GM19463 (cell line): ENCODE measurements at regions not wholly inside any gene's neighbourhood (a gene's known extent, or its start where the extent isn't known, plus 50 kb on each side); places are given as distances from the start of the nearest gene placed in this dataset.

Experiments used
- ATAC-seq: cut with Tn5 transposase; IDR thresholded peaks from one replicate; pipeline ENCODE4 v1.9.1; 2021; ENCODE audit warnings: mild to moderate bottlenecking, moderate library complexity; ENCODE audit not compliant: unreplicated experiment

GRCh38 chr16:55113210-55113609 lies 182.5 kb downstream of the IRX5 start:
- no peak for ATAC-seq

- no peak for ATAC-seq
Measured at GRCh38 chr16:55115506-55115905, 184.8 kb downstream of the IRX5 start.

DNA sequence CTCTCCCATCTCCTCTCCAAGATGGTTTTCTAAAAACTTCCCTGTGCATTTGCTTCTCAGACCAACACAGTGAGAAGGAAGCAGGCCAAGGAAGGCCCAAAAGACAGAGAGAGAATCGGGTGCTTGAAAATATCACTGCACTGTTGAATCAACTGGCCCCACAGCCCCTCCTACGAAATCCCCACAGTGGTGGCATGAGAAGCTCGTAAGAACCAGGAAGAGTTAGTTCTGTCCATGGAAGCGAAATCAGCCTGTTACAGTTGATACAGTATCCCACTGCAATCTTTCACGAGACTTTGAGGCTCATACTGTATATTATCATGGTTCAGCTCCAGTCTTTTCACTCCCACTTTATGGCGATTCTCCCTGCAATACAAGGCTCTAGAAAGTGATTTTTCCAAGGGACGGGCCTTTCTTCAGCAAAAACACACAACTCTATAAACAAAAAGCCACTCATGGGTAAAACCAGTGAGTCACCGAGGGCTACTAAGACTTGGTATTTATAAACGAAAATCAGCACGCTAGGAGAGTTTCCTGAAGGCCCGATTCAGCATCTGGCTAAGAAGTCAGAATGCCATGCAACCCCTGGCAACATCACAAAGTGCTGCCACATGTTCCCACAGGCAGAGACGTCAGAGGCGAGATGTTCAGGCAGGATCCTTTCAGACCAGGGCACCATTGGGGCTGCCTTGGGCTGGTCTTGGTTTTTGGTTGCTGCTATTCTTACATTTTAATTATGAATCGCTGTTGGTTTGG lies 185.7 kb downstream of the IRX5 start:
- no peak for ATAC-seq

- no peak for ATAC-seq
Measured at GRCh38 chr16:55118701-55119260, 188.1 kb downstream of the IRX5 start.

DNA sequence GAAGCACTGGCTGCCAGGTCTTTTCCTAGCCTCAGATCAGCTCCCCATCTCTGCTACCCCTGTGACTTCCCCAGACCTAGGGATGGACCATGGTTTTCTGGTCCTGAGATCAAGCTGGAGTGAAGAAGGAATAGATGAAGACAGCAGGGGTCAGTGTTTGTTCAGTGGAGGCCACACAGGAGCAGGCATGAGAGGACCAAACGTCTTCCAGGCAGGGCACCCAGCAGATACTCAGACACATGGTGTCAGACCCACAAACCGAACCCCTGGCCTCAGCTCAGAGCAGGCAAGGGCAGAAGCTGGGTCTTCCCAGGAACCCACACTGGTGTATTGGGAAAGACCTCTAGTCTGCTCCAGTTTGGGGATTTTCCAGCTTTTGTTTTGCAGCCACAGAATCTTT lies 189.7 kb downstream of the IRX5 start:
- no peak for ATAC-seq

DNA sequence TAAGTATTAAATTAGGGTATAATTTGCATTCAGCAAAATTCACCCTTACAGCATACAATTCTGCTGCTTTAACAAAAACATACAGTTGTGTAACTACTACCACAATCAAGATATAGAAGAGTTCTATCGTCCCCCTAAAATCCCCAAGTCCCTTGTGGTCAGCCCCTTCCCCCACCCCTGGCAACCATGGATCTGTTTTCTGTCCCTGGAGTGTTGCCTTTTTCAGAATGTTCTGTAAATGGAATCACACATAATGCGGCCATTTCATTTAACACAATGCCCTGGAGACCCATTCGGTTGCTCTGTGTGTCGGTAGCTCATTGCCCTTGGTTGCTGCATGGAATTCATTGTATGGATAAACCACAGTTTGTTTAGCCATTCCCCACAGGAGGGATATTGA lies 190.2 kb downstream of the IRX5 start:
- no peak for ATAC-seq

- ATAC-seq = no peak
Measured at GRCh38 chr16:55123652-55124051, 193.0 kb downstream of the IRX5 start.

- no peak for ATAC-seq
Measured at GRCh38 chr16:55125818-55126385, 195.2 kb downstream of the IRX5 start.

GRCh38 chr16:55126456-55126855 lies 195.8 kb downstream of the IRX5 start:
- no peak for ATAC-seq

DNA sequence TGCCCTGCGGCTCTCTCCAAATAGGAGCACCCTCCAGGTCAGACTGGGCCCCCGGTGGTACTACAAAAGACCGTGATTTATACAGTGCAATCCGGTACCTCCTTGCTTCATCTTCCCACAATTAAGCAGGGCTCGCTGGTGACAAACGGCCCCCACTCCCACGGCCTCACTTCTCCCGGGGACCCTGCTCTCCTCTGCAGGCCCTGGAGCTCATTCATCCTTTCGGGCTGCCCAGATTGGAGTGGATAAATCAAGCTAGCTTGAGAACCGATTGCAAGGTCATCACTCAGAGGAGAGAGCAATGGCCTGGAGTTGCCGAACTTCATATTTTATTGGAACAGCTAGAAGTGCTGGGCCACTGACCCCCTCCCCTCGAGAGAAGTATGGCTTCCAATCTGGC lies 193.5 kb upstream of the IRX6 start:
- no peak for ATAC-seq

DNA sequence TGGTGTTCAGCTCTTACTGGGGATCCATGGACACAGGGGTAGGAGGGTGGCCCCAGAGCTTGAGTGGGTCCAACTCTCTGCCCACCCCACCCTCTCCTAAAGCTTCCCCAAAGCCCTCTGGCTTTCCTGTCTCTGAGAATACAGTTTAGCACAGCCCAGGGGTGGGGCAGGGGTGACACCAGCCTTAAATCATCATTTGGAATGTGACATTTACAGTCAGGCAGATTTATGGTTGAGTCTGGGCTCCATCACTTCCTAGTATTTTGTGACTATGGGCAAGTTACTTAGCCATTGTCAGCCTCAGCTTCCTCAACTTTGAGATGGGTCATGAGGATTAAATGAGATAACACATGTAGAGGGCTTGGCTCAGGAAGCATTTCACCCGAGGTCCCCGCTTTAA lies 193.1 kb upstream of the IRX6 start:
- no peak for ATAC-seq

- no peak for ATAC-seq
Measured at GRCh38 chr16:55133654-55134053, 190.3 kb upstream of the IRX6 start.

DNA sequence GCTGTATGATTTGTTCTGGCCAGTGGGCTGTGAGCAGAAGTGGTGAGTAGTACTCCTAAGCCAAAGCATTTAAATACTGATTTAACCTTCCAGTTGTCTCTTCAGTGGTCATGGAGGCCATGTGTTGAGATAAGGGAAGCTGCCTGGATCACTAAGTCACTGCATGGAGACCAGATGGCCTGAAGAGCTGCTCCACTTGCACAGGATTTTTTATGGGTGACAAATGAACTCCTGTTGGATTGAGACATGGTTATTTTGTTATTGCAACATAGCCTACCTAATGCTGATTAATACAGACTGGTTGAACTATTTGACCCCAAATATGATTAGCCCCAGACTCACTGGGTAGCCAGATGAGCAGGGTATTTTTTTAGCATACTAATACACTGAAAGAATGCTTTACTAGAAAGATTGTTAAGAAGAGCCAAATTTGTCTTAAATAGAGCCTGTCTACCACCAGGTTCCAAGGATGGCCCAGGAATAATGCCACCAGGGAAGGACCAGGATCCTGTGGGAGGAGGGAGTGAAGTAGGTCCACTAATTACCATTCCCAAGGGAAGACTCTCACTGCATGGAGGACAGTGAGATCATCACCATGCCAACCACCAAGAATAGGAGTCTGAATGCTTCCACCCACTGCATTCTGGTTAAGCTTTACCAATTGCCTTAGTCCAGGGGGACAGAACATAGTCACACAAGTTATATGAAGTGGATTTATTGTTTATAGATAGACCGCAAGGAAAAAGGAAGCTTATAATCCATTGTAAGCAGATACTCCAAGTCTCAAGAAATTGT lies 187.4 kb upstream of the IRX6 start:
- ATAC-seq = no peak

DNA sequence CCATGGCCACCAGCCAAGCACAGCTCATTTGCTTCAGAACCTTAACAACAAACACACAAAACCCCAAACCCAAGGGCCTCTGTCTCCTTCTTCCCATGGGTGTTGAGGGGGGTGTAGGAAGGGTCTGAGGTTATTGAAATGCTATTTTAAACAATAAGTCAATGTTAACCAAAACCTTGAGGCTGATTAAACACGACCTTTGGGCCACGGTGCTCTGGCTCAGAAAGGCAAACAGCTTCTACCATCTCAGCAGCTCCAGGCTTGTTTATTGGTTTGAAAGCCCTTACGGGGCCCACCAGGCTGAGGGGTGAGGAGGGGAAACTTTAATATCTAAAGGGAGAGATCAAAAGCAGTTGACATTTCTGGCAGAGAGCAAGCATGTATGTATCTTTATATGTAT lies 185.7 kb upstream of the IRX6 start:
- ATAC-seq = no peak

GRCh38 chr16:55142405-55142804 lies 181.6 kb upstream of the IRX6 start:
- ATAC-seq = no peak

DNA sequence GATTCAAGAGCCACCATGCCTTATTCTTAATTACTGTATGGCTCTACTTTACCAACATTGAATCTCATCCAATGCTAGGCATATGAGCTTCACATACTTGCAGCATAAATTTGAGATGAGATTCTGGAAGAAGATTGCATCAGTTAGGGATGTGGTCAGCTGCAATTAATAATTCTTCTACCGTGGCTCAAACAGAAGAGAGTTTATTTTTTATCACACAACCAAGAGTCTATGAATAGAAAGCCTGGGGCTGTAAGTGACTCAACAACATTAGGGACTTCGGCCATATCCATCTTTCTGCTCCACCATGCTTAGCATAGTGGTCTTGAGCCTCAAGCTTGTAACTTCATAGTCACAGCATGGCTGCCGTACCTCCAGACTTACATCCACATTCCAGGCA lies 179.4 kb upstream of the IRX6 start:
- no peak for ATAC-seq

DNA sequence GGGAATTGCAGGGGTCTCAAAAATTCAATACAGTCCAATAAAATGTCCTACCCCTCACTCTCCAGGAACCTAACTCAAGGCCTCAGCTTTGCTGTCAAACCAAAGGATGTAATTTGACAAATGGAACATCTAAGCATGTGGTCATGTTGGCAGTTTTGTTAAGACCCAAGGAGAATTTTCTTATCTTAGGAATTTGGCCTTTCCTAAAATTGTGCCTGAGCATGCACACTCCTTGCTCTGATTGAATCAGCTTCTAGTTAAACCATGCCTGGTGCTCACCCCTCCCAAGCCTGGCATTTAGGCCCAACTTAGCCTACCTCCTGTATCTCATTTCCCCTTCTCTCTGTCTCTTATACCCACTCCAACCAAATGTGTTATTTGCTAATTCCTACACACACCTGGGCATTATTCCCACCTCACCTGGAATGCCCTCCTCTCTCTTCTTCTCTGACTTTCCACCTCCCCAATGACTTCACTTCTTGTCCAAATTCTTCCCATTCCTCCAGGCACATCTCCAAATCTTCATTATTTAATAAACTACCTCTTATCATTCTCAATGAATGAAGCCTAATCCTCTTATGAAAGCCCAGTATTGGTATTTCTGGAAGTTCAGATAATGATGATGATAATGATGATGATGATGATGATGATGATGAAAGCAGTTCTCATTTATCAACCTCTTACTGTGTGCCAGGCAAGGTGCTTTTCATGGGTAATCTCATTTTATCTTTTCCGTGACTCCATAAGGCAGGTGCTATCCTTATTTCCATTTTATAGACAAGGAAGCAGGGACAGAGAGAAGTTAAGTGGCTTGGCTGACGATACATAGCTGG lies 178.0 kb upstream of the IRX6 start:
- no peak for ATAC-seq

DNA sequence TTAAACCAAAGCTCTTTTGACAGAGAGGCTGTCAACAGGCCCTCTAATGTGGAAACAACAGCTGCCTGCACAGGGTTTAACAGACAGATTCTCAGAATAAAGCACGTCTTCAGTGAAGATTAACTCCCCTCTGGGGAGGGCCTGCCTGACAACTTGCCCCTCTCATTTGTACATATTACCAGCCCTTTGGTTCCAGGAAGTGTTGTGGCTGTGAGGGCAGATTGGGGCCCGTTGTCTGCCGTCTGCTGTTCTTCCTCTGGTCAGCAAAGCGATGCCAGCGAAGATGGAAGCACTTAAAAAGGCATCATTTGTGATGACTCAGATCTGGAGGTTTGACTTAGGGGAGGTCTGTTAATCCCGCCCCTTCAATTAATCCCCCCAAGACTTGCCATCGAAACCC lies 177.0 kb upstream of the IRX6 start:
- no peak for ATAC-seq

DNA sequence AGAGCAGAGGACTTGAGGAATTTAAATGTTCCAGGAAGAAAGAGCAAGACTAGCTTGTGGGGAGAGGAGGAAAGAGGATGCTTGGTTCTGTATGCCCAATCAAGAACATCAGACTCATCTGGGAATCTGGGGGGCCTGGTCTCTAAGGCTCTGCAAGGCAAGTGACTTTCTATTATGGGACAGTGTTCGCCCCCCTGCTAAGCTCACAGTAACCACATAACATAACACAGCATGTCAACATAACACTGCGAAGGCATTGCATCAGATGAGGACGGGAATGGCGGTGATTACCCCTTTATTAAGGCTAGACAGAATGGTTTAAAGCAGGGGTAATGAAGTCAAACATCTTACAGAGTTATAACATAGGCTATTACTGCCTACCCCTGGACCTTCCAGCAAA lies 176.6 kb upstream of the IRX6 start:
- no peak for ATAC-seq

DNA sequence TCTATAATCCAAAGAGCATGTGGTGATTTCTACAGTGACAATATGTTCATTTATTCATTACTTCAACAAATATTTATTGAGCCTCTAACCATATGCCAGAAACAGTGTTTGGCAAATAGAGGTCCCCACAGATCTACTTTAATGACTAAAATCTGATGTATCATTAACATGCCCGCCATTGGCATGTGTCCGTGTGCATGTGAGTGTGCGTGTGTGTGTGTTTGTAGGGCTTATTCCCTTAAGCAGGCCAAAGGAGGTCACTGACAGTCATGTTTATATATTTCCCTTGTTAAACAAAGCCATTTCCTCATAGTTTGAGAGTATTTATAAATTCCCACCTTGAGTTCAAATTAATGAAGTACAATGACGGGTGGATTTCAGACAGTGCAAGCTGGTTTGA lies 174.4 kb upstream of the IRX6 start:
- ATAC-seq = no peak
